ENCODE measurements at regions not wholly inside any gene's neighbourhood (a gene's known extent, or its start where the extent isn't known, plus 50 kb on each side); places are given as distances from the start of the nearest gene placed in this dataset.

DNA sequence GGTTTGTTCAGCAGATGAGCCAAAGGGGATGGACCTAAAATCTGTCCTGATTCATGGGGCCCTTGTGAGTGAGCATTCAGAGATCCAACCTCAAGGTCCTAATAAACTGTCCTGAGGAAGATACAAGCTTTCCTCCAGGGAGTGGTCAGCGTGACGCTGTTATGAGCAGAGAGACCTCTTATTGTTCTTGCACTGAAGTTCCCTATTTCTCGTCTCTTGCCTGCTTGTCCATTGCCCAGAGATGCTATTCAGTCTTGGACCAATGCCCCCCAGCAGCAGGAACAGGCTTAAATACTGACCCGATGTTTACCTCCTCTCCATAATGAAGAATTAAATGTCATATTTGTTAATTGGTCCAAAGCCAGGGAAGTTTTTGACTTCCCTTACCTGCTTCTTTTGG lies 225.2 kb upstream of the PGR start:
- FAIRE-seq = no peak
- no peak for DNase-seq (ENCODE audit: insufficient read length, low spot score)
- TF ChIP-seq, protein P1, sequence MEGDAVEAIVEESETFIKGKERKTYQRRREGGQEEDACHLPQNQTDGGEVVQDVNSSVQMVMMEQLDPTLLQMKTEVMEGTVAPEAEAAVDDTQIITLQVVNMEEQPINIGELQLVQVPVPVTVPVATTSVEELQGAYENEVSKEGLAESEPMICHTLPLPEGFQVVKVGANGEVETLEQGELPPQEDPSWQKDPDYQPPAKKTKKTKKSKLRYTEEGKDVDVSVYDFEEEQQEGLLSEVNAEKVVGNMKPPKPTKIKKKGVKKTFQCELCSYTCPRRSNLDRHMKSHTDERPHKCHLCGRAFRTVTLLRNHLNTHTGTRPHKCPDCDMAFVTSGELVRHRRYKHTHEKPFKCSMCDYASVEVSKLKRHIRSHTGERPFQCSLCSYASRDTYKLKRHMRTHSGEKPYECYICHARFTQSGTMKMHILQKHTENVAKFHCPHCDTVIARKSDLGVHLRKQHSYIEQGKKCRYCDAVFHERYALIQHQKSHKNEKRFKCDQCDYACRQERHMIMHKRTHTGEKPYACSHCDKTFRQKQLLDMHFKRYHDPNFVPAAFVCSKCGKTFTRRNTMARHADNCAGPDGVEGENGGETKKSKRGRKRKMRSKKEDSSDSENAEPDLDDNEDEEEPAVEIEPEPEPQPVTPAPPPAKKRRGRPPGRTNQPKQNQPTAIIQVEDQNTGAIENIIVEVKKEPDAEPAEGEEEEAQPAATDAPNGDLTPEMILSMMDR (IDR thresholded peaks at IDR 0.05; ENCODE audit: insufficient read depth, missing control alignments) = no peak

DNA sequence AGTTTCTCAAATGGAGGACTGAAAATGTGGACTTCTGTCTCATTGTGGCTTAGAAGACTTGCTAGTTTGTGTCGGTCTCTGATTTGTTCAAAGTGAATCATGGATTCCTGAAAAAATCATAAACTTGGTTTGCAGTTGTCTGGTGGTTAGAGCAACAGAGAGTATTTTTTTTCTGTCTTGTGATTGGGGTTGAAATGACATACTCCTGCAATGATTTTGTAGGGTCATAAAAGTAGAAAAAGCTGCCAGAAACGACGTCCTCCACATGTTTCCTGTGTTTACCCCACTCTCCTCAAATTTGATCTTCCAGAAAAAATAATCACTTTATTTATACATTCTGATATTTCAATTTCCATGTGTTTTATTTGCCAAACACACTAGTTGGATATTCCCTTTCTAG lies 219.2 kb upstream of the PGR start:
- TF ChIP-seq, protein P1 (IDR thresholded peaks at IDR 0.05; ENCODE audit: insufficient read depth, missing control alignments) = no peak
- FAIRE-seq (no peak), DNase-seq (ENCODE audit: insufficient read length, low spot score) (no peak)

DNA sequence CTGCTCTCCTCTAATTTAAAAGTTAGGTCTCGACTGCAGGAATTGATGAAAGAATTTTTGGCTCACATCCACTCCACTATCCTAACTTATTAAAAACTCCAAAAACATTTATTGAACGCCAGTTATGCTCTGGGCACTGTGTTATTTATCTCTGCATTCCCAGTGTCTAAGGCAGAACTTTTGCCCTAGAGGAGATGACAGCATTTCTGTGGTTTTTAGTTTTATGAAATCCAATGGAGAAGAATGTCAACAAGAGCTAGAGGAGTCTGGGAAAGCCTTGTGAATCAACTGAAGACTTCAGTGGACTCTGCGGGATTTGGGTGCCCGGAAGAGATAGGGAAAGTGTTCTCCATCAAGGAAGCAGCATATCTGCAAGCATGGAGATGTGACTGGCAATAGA lies 217.0 kb upstream of the PGR start:
- DNase-seq (ENCODE audit: insufficient read length, low spot score) (no peak), FAIRE-seq (no peak)
- TF ChIP-seq, protein P1 (IDR thresholded peaks at IDR 0.05; ENCODE audit: insufficient read depth, missing control alignments) = no peak

DNA sequence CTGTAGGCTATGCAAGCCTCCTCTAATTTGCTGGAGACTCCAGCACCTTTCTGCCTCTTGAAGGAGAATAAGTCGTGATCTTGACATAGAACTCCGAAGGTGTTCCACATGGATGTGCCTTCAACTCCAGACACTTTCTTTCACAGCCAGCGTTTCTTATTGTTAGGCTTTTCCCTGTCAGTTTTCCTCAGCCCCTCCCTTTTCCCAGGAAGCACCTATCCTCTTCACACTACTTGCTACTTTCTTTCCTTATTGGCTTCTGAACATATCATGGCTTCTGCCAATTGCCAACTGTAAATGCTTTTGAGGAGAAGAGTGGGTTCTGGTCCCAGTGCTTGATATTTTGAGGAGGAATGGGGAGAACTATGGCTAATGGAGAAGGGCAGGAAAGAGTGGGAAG lies 216.3 kb upstream of the PGR start:
- TF ChIP-seq, protein P1 (IDR thresholded peaks at IDR 0.05; ENCODE audit: insufficient read depth, missing control alignments) = no peak
- DNase-seq (ENCODE audit: insufficient read length, low spot score) = no peak
- FAIRE-seq = no peak

DNA sequence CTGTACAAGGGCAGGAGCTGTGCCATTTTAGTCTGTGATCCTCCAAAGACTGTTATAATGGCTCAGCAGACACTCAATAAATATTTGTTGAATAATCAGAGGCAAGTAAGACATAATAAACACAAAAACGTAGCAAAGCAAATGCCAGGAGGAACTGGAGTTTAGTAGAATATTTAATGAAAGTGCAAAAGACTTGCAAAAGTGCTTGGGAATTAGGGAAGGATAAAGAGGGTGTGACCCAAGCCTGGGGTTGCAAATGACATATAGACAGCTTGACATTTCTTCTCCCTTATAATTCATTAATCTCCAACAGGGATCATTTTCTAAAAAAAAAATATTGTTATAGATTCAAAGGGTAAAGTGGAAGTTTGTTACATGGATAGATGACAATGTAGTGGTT lies 212.7 kb upstream of the PGR start:
- TF ChIP-seq, protein P1 (IDR thresholded peaks at IDR 0.05; ENCODE audit: insufficient read depth, missing control alignments) = no peak
- FAIRE-seq = no peak

DNA sequence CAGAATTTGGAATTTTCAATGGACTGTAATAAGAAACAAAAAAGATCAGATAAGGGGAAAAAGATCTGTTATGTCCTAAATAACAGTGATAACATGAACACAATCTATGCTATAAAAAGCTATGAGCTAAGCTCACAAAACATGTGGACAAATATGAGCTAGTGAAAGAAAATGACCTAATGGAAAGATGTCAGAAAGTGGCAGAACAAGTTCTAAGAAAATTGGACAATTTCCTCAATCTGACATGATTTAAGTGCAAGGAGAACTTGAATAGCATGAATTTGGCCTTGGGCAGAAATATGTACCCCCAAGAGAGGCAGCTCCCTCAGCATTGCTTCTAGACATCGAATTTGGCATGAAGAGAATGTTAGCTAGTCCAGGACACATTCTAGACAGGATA lies 212.0 kb upstream of the PGR start:
- FAIRE-seq = no peak

More for the DNA sequence above, 212.7 kb upstream of the PGR start:
- no peak for DNase-seq (ENCODE audit: insufficient read length, low spot score)

DNA sequence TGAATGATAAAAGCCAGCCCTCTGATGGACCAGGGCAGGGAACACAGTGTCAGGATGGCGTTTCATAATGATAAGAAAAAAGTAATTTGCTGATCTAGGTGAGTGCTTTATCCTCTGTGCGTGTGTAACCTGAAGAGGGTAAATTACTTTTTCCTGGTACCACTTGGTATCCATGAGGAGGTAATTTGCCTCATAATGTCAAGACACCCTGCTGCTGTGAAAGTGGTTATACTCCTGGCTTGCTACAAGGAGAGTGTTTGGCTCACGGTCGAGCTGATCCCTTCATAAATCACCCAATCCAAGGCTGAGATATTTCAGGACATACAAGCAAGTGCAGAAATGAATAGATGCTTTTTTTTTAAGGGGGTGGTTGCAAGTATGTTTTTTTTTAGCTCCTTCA lies 207.2 kb upstream of the PGR start:
- DNase-seq (ENCODE audit: insufficient read length, low spot score) (no peak), FAIRE-seq (no peak)
- TF ChIP-seq, protein P1 (IDR thresholded peaks at IDR 0.05; ENCODE audit: insufficient read depth, missing control alignments) = no peak

More for the DNA sequence above, 212.0 kb upstream of the PGR start:
- DNase-seq (ENCODE audit: insufficient read length, low spot score) = no peak
- TF ChIP-seq, protein P1 (IDR thresholded peaks at IDR 0.05; ENCODE audit: insufficient read depth, missing control alignments) = no peak
